Left colon (tissue), 2 donors: ENCODE measurements at regions not wholly inside any gene's neighbourhood (a gene's known extent, or its start where the extent isn't known, plus 50 kb on each side); places are given as distances from the start of the nearest gene placed in this dataset.

Experiments used
- ATAC-seq: fragments of 200-7000 bp; cut with Tn5 transposase; one replicate; pipeline ENCODE4 v1.9.1; 2020; ENCODE audit warnings: mild to moderate bottlenecking, moderate library complexity
- DNase-seq, 2 donors: peaks; one replicate each; pipeline ENCODE4 v3.0.0-alpha.2; 2020
- intact Hi-C, 2 donors: fragments of 100-400 bp; cut with DNase I in 1 of 2; cut with micrococcal nuclease in 1 of 2; formaldehyde crosslinking; loops; one replicate each; pipeline versions ENCODE4 v1.11.2 to v1.14.0; 2022; cut with DNase I, micrococcal nuclease
- donor health status: DM: no; HTN: no; CAD: no.
- donor health status: DM: yes; HTN: yes; CAD: no.

- intact Hi-C loops, result no loop called here
- ATAC-seq (peak; percentile 61), DNase-seq (no peak)
Measured at GRCh38 chr12:114924946-114925475, 241.0 kb upstream of the TBX3 start.

DNA sequence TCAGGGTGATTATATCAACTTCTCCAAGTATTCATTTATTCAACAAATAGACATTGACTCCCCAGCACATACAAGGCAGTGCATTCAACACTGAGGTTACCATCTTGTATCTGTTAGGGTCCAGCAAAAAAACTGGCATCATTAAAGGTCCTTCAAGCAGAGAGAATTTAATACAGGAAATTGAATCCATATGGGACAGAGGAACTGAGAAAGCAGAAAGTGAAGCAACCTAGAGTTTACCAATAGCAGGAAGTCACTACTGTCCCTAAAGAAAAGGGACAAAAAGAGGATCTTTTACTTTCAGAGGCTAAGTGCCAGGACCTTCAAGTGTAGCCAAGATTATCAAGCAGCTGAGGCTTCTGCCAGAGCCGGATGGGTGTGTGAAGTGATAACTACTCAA, 237.8 kb upstream of the TBX3 start:
- DNase-seq, result no peak
- intact Hi-C loops, result no loop called here
- no peak for ATAC-seq

DNA sequence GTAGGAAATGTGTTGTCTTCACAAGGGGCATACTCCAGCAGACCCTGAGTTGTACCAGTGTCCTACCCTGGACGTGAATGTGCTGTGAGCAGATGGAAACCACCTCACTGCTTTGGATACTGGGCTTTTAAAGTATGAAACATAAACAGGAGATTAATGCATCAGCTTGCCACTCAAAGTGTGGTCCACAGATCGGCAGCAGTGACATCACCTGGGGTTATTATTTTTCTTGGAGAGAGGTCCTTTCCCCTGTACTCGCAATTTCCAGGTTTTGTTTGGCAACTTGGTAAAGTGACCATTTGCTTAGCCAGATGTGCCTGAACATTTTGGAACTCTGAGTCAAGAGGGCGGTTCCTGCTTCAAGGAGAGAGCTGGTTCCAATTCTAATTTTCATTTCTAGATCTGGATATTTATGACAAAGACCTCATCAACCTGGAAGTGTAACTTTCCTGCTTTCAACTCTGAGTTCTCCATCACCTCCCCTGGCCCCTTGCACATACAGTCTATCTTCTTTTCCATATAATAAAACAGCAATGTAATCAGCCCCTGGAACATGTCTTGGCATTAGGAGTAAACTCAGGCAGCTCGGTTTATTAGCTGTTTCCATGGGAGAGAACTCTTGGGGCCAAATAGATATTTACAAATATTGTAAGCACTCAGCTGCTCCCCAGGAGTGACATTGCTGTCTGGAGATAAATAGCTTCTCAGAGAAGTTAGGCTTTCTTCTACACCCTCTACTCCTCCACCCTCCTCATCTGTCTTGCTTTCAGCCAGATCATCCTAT, 237.0 kb upstream of the TBX3 start:
- DNase-seq (no peak), ATAC-seq (no peak)
- intact Hi-C loops, result no loop called here

- intact Hi-C loops, result no loop called here
- DNase-seq (peak in 1 of 2 donors; percentile 11), ATAC-seq (no peak)
Measured at GRCh38 chr12:114919479-114919878, 235.5 kb upstream of the TBX3 start.

DNA sequence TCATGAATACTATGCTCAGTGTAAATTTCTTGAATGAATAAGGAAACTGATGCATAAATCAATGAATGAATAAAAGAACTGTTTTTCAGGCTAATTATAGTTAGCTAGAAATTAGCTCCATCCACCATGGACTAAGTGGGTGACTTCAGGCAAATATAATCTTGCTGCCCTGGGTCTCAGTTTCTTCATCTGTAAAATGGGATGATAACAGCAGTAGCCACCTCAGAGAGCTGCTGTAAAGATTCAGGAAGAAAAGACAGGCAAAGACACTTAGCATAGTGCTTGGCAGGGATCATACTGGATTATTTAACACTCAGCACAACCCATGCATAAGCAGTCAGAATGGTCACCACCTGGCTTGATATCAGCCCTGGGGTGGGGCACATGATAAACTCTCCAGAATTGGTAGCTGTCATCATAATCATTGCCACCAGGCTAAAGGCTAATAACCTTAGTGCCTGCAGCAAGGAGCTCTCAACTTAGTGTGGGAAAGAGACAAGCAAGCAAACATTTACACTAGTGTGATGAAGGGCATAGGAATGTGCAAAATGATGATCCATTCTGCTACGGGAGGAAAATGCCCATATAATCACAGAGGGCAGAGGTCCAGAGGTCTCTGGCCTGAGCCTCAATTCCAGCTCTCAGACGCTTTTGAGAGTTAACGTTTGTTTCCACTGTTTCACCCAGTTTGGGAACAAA, 234.7 kb upstream of the TBX3 start:
- intact Hi-C loops, result no loop called here
- peak in 1 of 2 donors; percentile 31 for DNase-seq
- peak; percentile 92 for ATAC-seq

DNA sequence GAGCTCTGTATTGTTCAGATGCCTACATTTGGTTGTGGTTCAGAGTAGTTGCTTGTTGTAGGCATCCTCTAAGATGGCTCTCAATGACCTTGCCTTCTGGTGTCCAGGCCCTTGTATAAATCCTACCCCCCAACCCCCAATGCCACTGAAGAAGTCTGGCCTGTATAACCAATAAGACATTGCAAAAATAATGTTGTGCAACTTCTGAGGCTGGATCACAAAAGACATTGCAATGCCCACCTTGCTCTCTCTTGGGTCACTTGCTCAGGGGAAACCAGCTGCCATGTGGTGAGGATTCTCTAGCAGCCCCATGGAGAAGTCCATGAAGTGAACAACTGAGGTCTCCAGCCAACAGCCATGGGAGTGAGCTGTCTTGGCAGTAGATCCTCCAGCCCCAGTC, 234.0 kb upstream of the TBX3 start:
- DNase-seq, result no peak
- ATAC-seq, result no peak
- intact Hi-C loops, result no loop called here

DNA sequence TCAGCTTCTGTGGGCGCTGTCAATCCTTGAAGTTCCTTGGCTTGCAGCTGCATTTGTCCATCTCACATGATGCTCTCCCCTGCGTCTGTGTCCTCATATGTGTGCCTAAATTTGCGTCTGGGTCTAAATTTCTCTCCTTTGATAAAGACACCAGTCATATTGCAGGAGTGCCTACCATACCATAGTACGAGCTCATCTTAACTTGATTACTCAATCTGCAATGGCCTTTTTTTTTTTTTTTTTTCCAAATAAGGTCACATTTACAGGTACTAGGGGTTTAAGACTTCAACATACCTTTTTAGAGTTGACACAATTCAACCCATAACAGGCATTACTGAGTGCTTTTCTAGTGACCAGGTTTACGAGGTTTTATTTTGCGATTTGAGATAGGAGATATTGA, 233.3 kb upstream of the TBX3 start:
- no peak for DNase-seq
- ATAC-seq, result no peak
- intact Hi-C loops, result no loop called here

GRCh38 chr12:114916541-114916940, 232.6 kb upstream of the TBX3 start:
- DNase-seq, result no peak
- intact Hi-C loops, result no loop called here
- no peak for ATAC-seq

GRCh38 chr12:114916124-114916523, 232.1 kb upstream of the TBX3 start:
- intact Hi-C loops, result no loop called here
- DNase-seq (no peak), ATAC-seq (no peak)

DNA sequence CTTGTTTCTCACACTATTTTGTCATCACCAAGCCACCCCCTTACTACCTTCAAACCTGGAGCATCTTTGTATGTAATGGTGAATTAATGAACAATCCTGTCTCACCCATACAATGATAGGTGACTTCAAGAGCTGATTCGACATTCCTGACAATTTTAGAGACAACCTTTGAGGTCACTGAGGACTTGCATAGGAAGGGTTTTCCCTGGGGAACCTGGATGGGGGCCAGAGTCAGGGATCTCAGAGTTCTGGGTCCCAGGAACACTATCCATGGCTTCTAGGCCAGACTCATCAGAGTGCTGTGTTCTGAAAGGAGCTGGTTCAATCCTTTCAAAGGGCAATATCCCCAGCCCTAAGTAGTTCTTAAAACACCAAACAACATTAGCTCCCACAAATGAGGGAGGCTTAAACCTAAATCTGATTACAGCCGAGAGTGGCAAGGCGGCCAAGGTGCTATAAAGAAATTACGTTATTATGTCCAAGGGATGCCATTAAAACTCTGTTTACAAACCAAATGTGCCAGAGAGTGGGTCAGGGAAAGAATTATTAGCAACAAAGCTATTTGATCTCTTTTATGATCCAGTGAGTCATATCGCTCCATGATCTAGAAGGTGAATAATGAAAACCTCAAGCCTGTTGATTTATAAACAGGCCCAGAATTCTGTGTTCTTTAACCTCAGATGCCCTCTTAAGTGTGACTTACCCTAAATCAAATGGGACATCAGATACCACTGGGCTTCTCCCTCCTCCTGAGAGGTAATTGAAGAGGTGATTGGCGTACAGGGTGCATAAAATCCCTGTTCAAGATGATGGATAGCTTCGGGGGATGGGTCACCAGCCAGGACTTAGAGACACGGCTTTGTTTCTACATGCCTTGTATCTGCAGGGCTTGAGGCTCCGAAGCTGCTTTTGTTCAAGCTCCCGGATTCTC, 230.2 kb upstream of the TBX3 start:
- intact Hi-C loops, result no loop called here
- ATAC-seq, result peak; percentile 58
- DNase-seq, result no peak

- intact Hi-C loops, result no loop called here
- ATAC-seq (no peak), DNase-seq (no peak)
Measured at GRCh38 chr12:114912811-114913210, 228.8 kb upstream of the TBX3 start.

DNA sequence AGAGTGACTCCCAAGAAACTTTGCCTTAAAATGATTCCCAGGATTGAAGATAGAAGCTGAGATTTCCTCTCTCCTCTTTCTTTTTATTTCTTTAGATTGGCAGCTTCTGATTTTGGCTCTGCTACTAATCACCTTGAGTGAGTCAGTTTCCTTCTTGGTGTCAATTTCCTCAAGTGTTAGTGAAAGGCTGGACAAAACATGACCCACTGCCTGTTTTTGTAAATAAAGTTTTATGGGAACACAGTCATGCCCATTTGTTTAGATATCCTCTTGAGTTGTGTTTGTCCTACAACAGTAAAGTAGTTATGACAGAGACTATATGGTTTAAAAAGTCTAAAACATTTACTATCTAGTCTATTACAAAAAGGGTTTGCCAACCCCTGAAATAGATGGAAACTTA, 227.2 kb upstream of the TBX3 start:
- ATAC-seq (no peak), DNase-seq (no peak)
- intact Hi-C loops, result no loop called here

DNA sequence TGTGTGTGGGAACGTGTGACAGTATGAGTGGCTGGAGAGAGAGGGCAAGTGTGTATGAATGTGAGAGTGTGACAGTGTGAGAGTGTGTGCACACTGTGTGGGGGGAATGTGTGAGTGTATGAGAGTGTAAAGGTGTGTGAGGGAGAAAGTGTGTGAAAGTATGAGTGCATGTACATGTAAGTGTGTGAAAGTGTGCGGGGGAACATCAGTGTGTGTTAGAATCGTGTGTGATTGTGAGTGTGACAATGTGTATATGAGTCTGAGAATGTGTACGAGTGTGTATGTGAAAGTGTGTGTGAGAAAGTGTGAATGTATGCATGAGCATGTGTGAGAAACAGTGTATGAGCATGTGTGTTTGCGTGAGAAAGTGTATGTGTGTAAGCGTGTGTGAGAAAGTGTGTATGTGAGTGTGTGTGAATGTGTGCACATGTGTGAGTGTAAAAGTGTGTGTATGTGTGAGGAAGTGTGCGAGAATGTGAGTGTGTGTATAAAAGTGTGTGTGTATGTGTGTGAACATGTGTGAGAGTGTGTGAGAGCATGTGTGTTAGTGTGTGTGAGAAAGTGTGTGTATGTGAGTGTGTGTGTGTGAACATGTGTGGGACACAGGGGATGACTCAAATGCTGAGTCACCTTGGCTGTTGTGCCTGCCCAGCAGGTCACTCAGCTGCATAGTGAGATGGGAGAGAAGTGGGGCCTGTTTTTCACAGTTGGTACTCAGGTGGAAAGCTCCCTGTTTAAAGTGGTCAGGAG, 220.5 kb upstream of the TBX3 start:
- DNase-seq (no peak), ATAC-seq (no peak)
- intact Hi-C loops, result no loop called here

DNA sequence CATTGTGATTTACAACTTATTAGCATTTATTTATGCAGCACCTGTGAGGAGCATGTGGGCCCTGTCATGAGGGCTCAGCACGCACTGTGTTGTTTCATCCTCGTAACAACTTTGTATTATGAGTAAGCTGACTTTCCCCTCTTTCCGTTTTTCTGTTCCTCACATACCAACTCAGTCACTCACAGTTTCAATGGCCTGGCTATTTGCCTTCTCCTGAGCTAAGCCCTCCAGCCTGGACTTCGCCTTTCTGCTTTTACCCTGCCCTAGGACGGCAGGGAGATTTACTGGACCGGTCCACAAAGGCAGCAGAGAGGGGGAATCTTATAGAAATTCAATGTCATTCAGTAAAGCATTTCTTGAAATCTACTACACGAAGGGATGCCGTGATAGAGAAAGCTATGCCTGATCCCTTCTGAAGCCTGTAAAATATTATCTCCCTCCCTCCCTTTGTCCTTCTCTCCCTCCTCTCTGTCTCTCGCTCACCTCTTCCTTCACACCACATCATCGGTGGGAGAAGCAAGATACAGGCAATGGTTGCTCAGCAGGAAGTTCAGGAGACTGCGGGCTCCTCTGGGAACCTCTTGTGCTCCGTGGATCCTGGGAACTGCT, 219.2 kb upstream of the TBX3 start:
- no peak for DNase-seq
- intact Hi-C loops, result no loop called here
- ATAC-seq, result no peak

DNA sequence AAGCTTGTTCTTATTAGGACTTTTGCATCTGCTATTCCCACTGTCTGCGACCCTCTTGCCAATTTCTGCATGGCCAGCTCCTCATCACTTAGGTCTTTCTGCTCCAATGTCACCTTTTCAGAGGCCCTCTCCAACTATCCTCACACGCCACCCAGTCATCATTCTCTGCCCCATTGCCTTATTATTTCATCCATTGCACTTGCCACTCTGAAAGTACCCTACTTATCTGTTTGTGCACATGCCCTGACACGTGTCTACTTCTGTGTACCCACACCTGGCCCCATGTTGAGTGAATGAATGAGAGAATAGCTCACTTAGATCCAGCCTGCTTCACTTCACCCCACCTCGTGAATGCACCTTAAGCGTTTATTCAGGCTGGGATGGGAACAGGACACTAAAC, 218.7 kb upstream of the TBX3 start:
- intact Hi-C loops, result no loop called here
- ATAC-seq (no peak), DNase-seq (no peak)

DNA sequence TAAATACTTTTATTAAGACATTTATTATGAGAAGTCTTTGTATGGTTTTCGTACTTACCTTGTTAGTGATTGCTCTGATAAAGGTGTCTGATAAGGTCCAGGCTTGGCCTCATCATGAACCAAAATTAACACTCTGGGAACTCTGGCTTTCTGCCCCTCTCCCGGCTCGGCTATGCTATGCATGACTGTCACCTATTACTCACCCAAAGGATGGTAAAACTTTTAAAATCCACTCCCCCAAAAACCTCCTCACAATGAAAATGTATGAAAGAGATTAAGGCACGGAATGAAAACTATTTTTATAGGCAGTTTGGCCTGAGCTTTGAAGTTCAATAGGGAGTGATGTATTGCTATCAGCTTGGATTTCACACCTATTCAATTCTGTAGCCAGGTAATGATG, 217.3 kb upstream of the TBX3 start:
- ATAC-seq (no peak), DNase-seq (no peak)
- intact Hi-C loops, result no loop called here

DNA sequence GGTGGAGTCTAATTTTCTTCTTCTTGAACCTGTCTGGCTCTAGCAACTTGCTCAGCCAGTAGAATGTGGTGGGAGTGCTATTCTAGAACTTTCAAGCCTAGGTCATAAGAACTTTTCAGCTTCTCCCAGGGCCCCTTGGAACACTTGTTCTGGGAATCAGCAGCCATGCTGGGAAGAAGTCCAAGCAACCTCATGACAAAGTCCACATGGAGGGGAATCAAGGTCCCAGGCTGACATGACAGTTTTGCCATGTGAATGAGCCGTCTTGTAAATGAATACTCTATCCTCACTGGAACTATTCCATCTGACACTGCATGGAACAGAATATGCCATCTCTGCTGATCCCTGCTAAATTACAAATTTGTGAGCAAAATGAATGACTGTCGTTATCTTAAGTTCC, 214.2 kb upstream of the TBX3 start:
- intact Hi-C loops, result no loop called here
- no peak for ATAC-seq
- DNase-seq, result no peak

- no peak for ATAC-seq
- intact Hi-C loops, result no loop called here
Measured at GRCh38 chr12:114895827-114896226, 211.9 kb upstream of the TBX3 start.

More at GRCh38 chr12:114895827-114896226, 211.9 kb upstream of the TBX3 start:
- no peak for DNase-seq
